C4-2B (cell line): ENCODE measurements at regions not wholly inside any gene's neighbourhood (a gene's known extent, or its start where the extent isn't known, plus 50 kb on each side); places are given as distances from the start of the nearest gene placed in this dataset.

Source experiments
- H3K27ac ChIP-seq: fragments of 450-650 bp; 2 replicates; pipeline ENCODE4 v1.5.1; 2017
- ZFX ChIP-seq: fragments of 450-650 bp; IDR thresholded peaks from 2 replicates; pipeline ENCODE4 v1.6.1; 2017
- TF ChIP-seq, protein P1 (sequence below): fragments of 450-650 bp; conservative IDR thresholded peaks from 2 replicates; pipeline ENCODE4 v1.5.1; 2017; ENCODE audit warnings: mild to moderate bottlenecking

DNA sequence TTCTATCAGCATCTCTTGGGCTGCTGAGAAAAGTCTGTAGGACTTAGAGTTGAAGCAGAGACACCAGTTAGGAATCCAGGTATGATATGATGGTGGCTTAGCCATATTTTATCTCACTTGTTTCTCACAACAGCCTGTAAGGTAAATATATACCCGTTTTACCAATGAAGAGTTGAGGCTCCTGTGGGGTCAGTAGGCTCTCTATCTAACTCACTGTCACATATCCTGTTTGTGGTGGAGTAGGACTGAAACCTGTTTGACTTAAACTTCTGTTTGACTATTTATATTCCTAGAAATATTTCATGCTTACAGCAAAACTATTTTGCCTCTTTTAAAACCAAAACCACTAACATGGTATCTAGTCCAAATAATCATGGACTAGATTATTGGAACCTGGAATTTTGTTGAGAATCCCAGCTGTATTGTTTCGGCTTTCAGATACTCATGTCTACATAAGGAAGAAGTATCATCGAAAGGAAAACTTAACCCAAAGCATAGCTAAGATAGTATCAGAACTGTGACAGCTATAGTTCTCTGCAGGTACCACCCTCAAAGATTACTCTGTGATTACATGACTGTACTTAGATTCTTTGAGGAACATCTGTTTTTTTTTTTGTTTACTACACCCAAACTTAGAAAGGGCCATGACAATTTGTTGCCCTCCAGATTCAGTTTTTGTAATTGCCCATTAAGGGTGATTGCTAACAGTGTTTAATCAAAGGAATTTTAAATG is 216.1 kb upstream of the THUMPD2 start:
- TF ChIP-seq, protein P1, sequence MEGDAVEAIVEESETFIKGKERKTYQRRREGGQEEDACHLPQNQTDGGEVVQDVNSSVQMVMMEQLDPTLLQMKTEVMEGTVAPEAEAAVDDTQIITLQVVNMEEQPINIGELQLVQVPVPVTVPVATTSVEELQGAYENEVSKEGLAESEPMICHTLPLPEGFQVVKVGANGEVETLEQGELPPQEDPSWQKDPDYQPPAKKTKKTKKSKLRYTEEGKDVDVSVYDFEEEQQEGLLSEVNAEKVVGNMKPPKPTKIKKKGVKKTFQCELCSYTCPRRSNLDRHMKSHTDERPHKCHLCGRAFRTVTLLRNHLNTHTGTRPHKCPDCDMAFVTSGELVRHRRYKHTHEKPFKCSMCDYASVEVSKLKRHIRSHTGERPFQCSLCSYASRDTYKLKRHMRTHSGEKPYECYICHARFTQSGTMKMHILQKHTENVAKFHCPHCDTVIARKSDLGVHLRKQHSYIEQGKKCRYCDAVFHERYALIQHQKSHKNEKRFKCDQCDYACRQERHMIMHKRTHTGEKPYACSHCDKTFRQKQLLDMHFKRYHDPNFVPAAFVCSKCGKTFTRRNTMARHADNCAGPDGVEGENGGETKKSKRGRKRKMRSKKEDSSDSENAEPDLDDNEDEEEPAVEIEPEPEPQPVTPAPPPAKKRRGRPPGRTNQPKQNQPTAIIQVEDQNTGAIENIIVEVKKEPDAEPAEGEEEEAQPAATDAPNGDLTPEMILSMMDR = no peak
- TF ChIP-seq ZFX = no peak
- no peak overlapping the region for H3K27ac ChIP-seq

DNA sequence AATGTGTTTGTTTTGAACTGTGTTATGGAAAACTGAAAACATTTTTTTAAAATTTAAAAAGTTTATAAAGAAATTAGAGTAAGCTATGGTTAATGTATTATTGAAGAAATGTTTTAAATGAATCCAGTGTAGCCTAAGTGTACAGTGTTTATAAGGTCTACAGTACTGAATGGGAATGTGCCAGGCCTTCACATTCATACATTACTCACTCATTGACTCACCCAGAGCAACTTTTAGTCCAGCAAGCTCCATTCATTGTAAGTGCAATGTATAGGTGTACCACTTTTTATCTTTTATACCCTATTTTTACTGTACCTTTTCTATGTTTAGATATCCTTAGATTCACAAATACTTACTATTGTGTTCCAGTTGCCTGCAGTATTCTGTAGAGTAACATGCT is 215.1 kb upstream of the THUMPD2 start:
- H3K27ac ChIP-seq = no peak overlapping the region
- TF ChIP-seq ZFX = no peak
- TF ChIP-seq, protein P1 = no peak

DNA sequence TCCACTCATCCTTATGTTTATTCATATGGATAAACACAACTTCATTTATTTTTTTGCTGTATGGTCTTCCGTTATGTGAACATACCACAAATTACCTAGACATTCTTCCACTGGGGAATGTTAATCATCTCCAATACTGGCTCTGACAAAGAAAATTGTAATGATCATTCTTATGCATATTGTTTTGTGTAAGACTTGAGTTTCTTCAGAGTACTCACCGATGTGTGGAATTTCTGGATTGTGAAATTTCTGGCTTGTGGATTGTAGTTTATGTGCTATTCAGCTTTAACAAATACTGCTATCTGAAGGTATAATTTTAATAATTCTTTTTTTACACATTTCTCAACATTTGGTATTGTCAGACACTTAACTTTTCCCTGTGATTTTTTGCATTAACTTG is 212.2 kb upstream of the THUMPD2 start:
- TF ChIP-seq, protein P1 = no peak
- TF ChIP-seq ZFX = no peak

DNA sequence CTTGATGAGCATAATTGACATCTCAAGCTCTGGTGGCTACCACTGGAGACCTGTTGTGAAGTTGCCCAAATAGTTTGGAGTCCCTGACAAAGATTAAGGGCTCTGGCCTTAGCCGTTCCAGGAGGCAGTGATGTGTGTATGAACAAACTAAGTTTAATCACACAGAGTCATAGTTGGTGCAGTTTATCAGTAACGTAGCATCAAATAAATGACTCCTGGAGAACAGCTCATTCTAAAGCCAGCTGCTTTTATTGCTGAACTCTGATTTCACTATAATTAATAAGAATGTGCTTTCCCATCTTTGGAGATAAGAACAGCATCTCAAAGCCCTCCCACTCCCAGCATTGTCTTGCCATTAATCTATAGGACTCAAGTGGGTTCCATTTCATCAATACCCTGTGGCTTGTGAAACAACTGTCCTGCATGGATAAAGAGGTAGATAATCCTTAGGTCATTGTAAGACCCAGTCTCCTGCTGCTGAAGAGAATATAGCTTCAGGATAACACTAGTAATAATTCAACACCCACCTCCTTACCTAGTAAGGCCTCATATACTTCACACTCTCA is 211.4 kb upstream of the THUMPD2 start:
- no peak for TF ChIP-seq ZFX
- TF ChIP-seq, protein P1 = no peak
- H3K27ac ChIP-seq = no peak overlapping the region

More for the DNA sequence above, 212.2 kb upstream of the THUMPD2 start:
- H3K27ac ChIP-seq = no peak overlapping the region

DNA sequence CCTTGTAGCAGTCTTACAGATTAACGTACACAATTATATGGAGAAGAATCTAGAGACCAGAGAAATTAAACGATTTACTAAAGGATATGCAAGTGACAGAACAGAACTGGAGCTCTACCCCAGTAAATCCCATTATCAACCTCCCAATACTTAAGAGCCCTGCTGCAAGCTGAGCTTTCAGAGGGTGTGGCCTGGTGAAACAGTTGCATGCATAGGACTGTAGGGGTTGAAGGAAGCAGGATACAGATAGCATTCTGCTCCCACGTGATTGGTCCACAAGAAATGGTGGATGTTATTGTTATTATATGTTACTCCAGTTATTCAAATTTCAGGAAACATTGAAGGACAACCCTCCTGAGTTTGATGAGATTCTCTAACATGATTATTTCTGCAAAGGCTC is 210.8 kb upstream of the THUMPD2 start:
- TF ChIP-seq, protein P1 = no peak
- TF ChIP-seq ZFX = no peak
- H3K27ac ChIP-seq = no peak overlapping the region

DNA sequence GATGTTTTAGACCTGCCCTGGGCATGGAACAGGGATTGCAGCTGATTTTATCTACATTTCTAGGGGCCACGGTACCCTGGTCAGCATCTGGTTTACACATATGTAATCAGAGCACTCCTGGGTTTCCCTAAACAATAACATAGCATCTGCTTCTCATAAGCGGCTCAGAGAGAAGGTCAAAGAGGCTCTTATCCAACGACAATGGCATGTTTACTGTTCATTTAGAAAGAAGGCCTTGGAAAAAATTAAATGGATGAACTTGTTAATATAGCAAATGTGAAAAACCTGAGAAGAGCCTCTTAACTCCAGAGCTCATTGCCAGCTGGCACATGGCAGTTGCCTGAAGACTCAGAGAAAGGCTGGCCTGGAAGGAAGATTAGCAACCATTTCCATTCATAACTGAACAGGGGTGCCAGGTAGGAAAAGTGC is 202.8 kb upstream of the THUMPD2 start:
- TF ChIP-seq, protein P1 = no peak
- TF ChIP-seq ZFX = no peak
- no peak overlapping the region for H3K27ac ChIP-seq

DNA sequence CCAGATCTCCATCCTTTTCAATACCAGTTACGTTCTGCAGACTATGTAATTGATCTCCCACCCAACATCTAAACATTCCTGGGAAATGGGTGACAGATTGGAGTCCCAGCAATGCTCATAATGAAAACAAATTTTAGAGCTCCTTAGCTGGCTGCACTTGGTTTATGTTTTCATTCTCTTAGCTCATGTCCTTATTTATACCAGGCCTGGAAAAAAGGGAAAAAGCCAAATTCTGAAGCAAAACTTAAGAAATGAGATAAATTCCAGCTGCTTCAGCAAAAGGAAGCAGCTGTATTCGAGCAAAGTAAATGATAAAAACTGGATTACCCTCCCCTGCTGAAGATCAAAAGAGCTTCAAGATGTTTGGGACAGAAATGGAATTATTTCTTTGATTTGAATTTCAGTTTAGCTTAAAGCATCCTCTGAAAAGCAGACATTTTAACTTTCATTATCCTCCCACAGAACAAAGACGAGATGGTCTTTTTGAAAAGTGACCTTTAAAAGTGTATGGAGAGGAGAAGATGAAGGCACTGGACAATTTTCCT is 196.5 kb upstream of the THUMPD2 start:
- TF ChIP-seq ZFX = no peak
- TF ChIP-seq, protein P1 = no peak
- no peak overlapping the region for H3K27ac ChIP-seq
